Mesendoderm (in vitro differentiated cells): ENCODE measurements at regions not wholly inside any gene's neighbourhood (a gene's known extent, or its start where the extent isn't known, plus 50 kb on each side); places are given as distances from the start of the nearest gene placed in this dataset.
A peak's percentile ranks its signal among the peaks of the same experiment; 100 is the strongest.

Source experiments
- DNase-seq: peaks from one replicate; pipeline ENCODE4 v3.0.0; 2013
- H2AK5ac ChIP-seq: 2 replicates; pipeline ENCODE4 v1.6.1; 2013; ENCODE audit warnings: low read length, inconsistent platforms
- H2BK120ac ChIP-seq: 2 replicates; pipeline ENCODE4 v1.6.1; 2013; ENCODE audit warnings: low read depth, mild to moderate bottlenecking, low read length, moderate library complexity, mixed read lengths
- H2BK15ac ChIP-seq: replicated peaks from 2 replicates; pipeline ENCODE4 v1.6.1; 2013; ENCODE audit warnings: low read depth, mild to moderate bottlenecking, moderate library complexity
- H2BK5ac ChIP-seq: 2 replicates; pipeline ENCODE4 v1.6.1; 2013; ENCODE audit warnings: low read length, inconsistent platforms
- H3K18ac ChIP-seq: 2 replicates; pipeline ENCODE4 v1.6.1; 2013; ENCODE audit warnings: mild to moderate bottlenecking, low read length, mixed read lengths
- H3K23ac ChIP-seq: one replicate; pipeline ENCODE4 v1.6.1; 2013; ENCODE audit warnings: low read length
- H3K27ac ChIP-seq: 2 replicates; pipeline ENCODE4 v1.5.1; 2013; ENCODE audit warnings: low read depth, mild to moderate bottlenecking, inconsistent platforms, low read length, moderate library complexity
- H3K27me3 ChIP-seq: 2 replicates; pipeline ENCODE4 v1.6.1; 2013; ENCODE audit warnings: low read length, control low read depth, mild to moderate bottlenecking, inconsistent platforms; ENCODE audit not compliant: insufficient read depth, poor library complexity
- H3K36me3 ChIP-seq: 2 replicates; pipeline ENCODE4 v1.6.1; 2013; ENCODE audit warnings: low read length, inconsistent platforms; ENCODE audit not compliant: control insufficient read depth, insufficient read depth
- H3K4ac ChIP-seq: one replicate; pipeline ENCODE4 v1.6.1; 2013; ENCODE audit warnings: low read depth, mild to moderate bottlenecking, low read length, moderate library complexity
- H3K4me1 ChIP-seq: 2 replicates; pipeline ENCODE4 v1.6.1; 2013; ENCODE audit warnings: low read depth, low read length, inconsistent platforms; ENCODE audit not compliant: control insufficient read depth
- H3K4me2 ChIP-seq: 2 replicates; pipeline ENCODE4 v1.6.1; 2013; ENCODE audit warnings: low read length
- H3K4me3 ChIP-seq: 2 replicates; pipeline ENCODE4 v1.5.1; 2013; ENCODE audit warnings: mild to moderate bottlenecking, low read length
- H3K56ac ChIP-seq: one replicate; pipeline ENCODE4 v1.6.1; 2013; ENCODE audit warnings: low read length
- H3K79me1 ChIP-seq: 2 replicates; pipeline ENCODE4 v1.6.1; 2013; ENCODE audit warnings: low read length, inconsistent platforms
- H3K79me2 ChIP-seq: 2 replicates; pipeline ENCODE4 v1.6.1; 2013; ENCODE audit warnings: mild to moderate bottlenecking, low read length; ENCODE audit not compliant: control insufficient read depth, insufficient read depth
- H3K9ac ChIP-seq: 2 replicates; pipeline ENCODE4 v1.6.1; 2013; ENCODE audit warnings: low read length, inconsistent platforms
- H4K5ac ChIP-seq: one replicate; pipeline ENCODE4 v1.6.1; 2013; ENCODE audit warnings: low read length
- H4K8ac ChIP-seq: one replicate; pipeline ENCODE4 v1.6.1; 2013; ENCODE audit warnings: low read depth, mild to moderate bottlenecking, control low read depth, low read length, moderate library complexity
- WGBS: extraction: QIAGEN DNeasy Blood & Tissue Kit; methylation state at CpG from one replicate; pipeline ENCODE4 v1.1.7; 2013; ENCODE audit warnings: low lambda C conversion rate, missing lambda C conversion rate; ENCODE audit not compliant: insufficient coverage; ENCODE audit errors: extremely low coverage; 5-methylcytosine and 5-hydroxymethylcytosine counted together

DNA sequence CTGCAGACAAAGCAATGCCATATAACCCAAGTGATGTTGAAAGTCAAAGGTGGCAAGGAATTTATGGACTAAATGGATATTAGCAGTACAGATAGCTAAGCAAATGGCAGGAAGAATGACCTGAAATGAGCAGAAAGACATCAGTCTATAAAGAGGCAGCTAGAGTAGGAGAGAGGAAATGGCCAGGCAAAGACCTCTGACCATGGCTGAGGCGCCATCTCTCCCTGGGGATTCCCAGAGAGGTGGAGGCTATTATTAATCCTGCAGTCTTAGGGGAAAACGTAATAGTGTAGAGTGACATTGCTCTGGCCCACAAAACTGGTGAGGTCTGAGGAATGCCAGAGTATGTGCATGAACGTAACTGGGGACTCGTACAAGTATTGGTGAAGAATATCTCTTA lies 563.6 kb upstream of the PRMT6 start:
- Histone ChIP-seq H2BK5ac (no peak overlapping the region), H3K4me3 (no peak overlapping the region), H3K79me2 (no peaks in the 10 kb centered on the region), H3K9ac (no peak overlapping the region), H2BK15ac (no peak overlapping the region), H3K27ac (no peak overlapping the region), H3K18ac (no peak overlapping the region), H2AK5ac (no peak overlapping the region), H3K23ac (no peak overlapping the region), H3K4me1 (no peaks in the 10 kb centered on the region), H3K36me3 (no peaks in the 10 kb centered on the region), H2BK120ac (no peak overlapping the region), H4K8ac (no peak overlapping the region), H3K4ac (no peak overlapping the region), H3K79me1 (no peaks in the 10 kb centered on the region), H3K4me2 (no peak overlapping the region), H3K56ac (no peak overlapping the region), H3K27me3 (no peaks in the 10 kb centered on the region), H4K5ac (no peak overlapping the region)
- no peak for DNase-seq
- no CpG with 5 or more reads among the region's 4 CpGs for WGBS

DNA sequence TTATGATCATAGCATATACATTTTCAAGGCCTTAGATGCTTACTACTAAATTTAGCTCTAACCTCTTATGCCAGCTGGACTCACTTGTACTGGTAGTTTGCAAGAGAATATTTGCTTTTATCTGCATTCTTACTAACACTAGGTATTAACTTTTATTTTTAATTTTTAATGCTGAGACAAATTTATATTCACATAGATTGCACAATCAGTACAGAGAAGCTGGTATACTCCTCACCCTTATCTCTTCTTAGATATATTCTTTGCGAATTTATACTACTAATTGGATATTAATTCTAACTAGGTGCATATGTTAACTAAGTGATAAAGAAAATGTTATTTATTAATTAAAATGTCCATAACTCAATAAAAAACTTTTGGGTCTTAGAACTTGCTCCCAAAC lies 561.8 kb upstream of the PRMT6 start:
- no peak overlapping the region for H4K8ac ChIP-seq

DNA sequence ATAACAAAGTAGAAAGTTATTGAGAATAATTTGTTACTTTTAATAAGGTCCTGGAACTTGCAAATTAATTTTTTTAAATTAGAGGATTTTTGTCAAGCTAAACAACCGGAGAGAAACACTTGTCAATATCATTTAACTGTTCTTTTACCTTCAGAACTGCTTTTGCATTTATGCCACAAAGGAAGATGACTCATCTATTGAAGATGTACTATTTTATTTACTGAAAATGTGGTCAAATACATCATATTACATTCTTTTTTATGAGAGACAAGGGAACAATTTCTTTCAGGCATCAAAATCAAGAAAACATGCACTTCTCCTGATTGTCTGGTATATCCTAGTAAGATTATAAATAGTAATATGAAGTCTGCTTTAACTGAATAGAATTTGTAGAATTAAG lies 558.2 kb upstream of the PRMT6 start:
- Histone ChIP-seq H3K4ac (no peak overlapping the region), H3K18ac (no peak overlapping the region), H4K5ac (no peak overlapping the region), H3K9ac (no peak overlapping the region), H2BK15ac (no peak overlapping the region), H3K79me1 (no peaks in the 10 kb centered on the region), H3K4me2 (no peak overlapping the region), H2BK5ac (no peak overlapping the region), H3K79me2 (no peaks in the 10 kb centered on the region), H3K56ac (no peak overlapping the region), H3K23ac (no peak overlapping the region), H2AK5ac (no peak overlapping the region), H3K36me3 (no peaks in the 10 kb centered on the region), H3K27ac (no peak overlapping the region), H3K4me3 (no peak overlapping the region), H2BK120ac (no peak overlapping the region), H4K8ac (no peak overlapping the region), H3K4me1 (no peaks in the 10 kb centered on the region), H3K27me3 (no peaks in the 10 kb centered on the region)
- no CpG with 5 or more reads among the region's 1 CpG for WGBS
- no peak for DNase-seq

More for the DNA sequence above, 561.8 kb upstream of the PRMT6 start:
- Histone ChIP-seq H3K56ac (no peak overlapping the region), H3K27me3 (no peaks in the 10 kb centered on the region), H3K9ac (no peak overlapping the region), H3K79me2 (no peaks in the 10 kb centered on the region), H3K27ac (no peak overlapping the region), H2BK120ac (no peak overlapping the region), H3K4me1 (no peaks in the 10 kb centered on the region), H2BK15ac (no peak overlapping the region), H3K4me3 (no peak overlapping the region), H3K18ac (no peak overlapping the region), H3K23ac (no peak overlapping the region), H2BK5ac (no peak overlapping the region), H4K5ac (no peak overlapping the region), H3K79me1 (no peaks in the 10 kb centered on the region), H3K4me2 (no peak overlapping the region), H2AK5ac (no peak overlapping the region), H3K36me3 (no peaks in the 10 kb centered on the region), H3K4ac (no peak overlapping the region)
- WGBS = no CpG with 5 or more reads among the region's 1 CpG
- DNase-seq = no peak

DNA sequence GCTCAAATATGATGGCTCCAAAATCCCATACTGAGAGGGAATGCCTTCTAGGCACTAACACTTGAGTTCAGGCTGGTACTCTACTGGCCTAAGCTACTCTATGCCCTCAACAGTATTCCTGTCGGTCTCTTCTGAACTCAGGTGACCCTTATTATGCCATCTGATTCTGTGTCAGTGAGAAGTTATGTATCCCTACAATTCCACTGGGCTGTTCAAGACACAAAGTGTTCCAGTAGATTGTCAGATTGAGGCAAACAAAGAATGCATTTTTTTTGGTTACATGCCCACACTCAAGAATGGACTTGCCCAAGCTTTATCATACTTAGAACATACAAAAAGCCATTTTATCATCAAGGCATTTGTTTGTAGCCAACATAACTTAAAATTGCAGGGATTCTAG lies 553.8 kb upstream of the PRMT6 start:
- no peak overlapping the region for H3K56ac ChIP-seq
- H4K8ac ChIP-seq = no peak overlapping the region
- no peak overlapping the region for H4K5ac ChIP-seq
- H2BK120ac ChIP-seq = no peak overlapping the region
- H3K79me1 ChIP-seq = no peaks in the 10 kb centered on the region
- no peak overlapping the region for H3K18ac ChIP-seq
- no peaks in the 10 kb centered on the region for H3K36me3 ChIP-seq
- no peak overlapping the region for H2AK5ac ChIP-seq
- H3K4me3 ChIP-seq = no peak overlapping the region
- WGBS = no CpG with 5 or more reads among the region's 1 CpG
- H3K79me2 ChIP-seq = no peaks in the 10 kb centered on the region
- no peak overlapping the region for H3K9ac ChIP-seq
- no peaks in the 10 kb centered on the region for H3K27me3 ChIP-seq
- H3K4me1 ChIP-seq = no peaks in the 10 kb centered on the region
- DNase-seq = no peak
- H3K4ac ChIP-seq = no peak overlapping the region
- H3K27ac ChIP-seq = no peak overlapping the region
- H2BK15ac ChIP-seq = no peak overlapping the region
- no peak overlapping the region for H3K23ac ChIP-seq
- H2BK5ac ChIP-seq = no peak overlapping the region
- H3K4me2 ChIP-seq = no peak overlapping the region

DNA sequence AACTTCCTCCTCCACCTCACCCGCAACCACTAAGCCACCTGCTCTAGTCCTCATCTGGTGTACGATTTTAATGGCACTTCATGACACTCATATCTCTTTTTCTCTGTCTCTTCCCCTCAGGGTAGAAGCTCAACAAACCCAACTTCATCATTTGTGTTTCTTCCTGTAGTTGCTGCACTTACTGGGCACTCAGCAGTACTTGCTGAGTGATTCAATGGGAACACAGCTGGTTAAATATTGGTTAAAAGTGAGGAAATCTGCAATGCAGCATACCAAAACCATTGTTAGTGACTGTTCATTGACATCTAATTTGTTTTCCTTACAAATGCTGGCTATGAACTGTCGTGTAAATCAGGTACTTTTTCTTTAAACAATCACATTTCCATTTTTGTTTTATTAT lies 541.1 kb upstream of the PRMT6 start:
- no peak overlapping the region for H3K4me3 ChIP-seq
- H4K8ac ChIP-seq = no peak overlapping the region
- H3K23ac ChIP-seq = no peak overlapping the region
- no peak overlapping the region for H3K56ac ChIP-seq
- no peak overlapping the region for H2BK120ac ChIP-seq
- H3K27ac ChIP-seq = no peak overlapping the region
- H3K27me3 ChIP-seq = no peaks in the 10 kb centered on the region
- DNase-seq = no peak
- no peak overlapping the region for H2AK5ac ChIP-seq
- no CpG with 5 or more reads among the region's 3 CpGs for WGBS
- no peaks in the 10 kb centered on the region for H3K79me1 ChIP-seq
- H2BK15ac ChIP-seq = no peak overlapping the region
- H3K4ac ChIP-seq = no peak overlapping the region
- no peak overlapping the region for H2BK5ac ChIP-seq
- no peak overlapping the region for H3K9ac ChIP-seq
- H3K4me1 ChIP-seq = no peaks in the 10 kb centered on the region
- H3K4me2 ChIP-seq = no peak overlapping the region
- no peaks in the 10 kb centered on the region for H3K79me2 ChIP-seq
- no peaks in the 10 kb centered on the region for H3K36me3 ChIP-seq
- H4K5ac ChIP-seq = no peak overlapping the region
- no peak overlapping the region for H3K18ac ChIP-seq

DNA sequence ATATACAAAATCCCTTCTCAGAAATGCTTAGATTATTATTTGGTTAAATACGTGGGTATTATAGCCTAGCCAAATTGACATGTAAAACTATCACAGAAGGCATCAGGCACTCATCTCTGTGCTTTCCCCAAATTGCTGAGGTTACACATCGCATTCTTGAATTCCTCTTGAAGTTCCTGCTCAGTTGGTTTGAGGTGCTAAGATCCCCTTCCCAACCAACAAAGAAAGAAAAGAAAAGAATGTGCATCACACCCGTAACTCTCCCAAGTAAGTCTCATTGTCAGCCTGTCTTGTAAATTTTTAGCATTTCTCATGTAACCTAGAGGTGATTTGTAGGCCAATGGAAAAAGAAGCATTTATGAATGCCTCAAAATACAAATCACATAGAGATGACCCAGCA lies 539.2 kb upstream of the PRMT6 start:
- no peak overlapping the region for H3K4me3 ChIP-seq

More for the DNA sequence above, 539.2 kb upstream of the PRMT6 start:
- peak; percentile 77 for DNase-seq
- no peak overlapping the region for H3K4me2 ChIP-seq
- no peak overlapping the region for H3K23ac ChIP-seq
- no peak overlapping the region for H2AK5ac ChIP-seq
- no peak overlapping the region for H2BK120ac ChIP-seq
- H4K5ac ChIP-seq = no peak overlapping the region
- no peak overlapping the region for H4K8ac ChIP-seq
- H3K4ac ChIP-seq = no peak overlapping the region
- no peak overlapping the region for H3K9ac ChIP-seq
- no peaks in the 10 kb centered on the region for H3K36me3 ChIP-seq
- no CpG with 5 or more reads among the region's 3 CpGs for WGBS
- H3K79me2 ChIP-seq = no peaks in the 10 kb centered on the region
- H2BK5ac ChIP-seq = no peak overlapping the region
- H3K27me3 ChIP-seq = no peaks in the 10 kb centered on the region
- no peak overlapping the region for H2BK15ac ChIP-seq
- no peak overlapping the region for H3K56ac ChIP-seq
- no peaks in the 10 kb centered on the region for H3K79me1 ChIP-seq
- no peak overlapping the region for H3K27ac ChIP-seq
- no peaks in the 10 kb centered on the region for H3K4me1 ChIP-seq
- no peak overlapping the region for H3K18ac ChIP-seq
